K562 (cell line): ENCODE measurements at regions not wholly inside any gene's neighbourhood (a gene's known extent, or its start where the extent isn't known, plus 50 kb on each side); places are given as distances from the start of the nearest gene placed in this dataset.
"Not testable (repeated sequence)": the region's sequence is repeated elsewhere in the genome, so short reads cannot be mapped to it uniquely, and the experiment has no call there.

Experiments
- ATAC-seq: fragments of 200-7000 bp; cut with Tn5 transposase; 3 replicates; pipeline ENCODE4 v1.9.1; 2020; ENCODE audit warnings: moderate library complexity
- BruUV-seq: library from RNA; stranded (reverse); fragments of 400-500 nt; replicated peaks from 2 replicates; lab custom pipeline; 2021; lab: Mats Ljungman, UMichigan
- CTCF ChIA-PET: fragments of 300-600 bp; formaldehyde crosslinking; extraction: SDS; loops from one replicate; lab custom pipeline; 2021; ENCODE audit warnings: low intra/inter-chr PET ratio; lab: Yijun Ruan, JAX
- POLR2A ChIA-PET: fragments of 300-600, 350-650 bp; sonication (Branson Sonifier 250); formaldehyde crosslinking; extraction: SDS; loops from one replicate; lab custom pipeline; 2021; ENCODE audit warnings: antibody characterized with exemption, inconsistent platforms; lab: Yijun Ruan, JAX
- DNase-seq, 4 experiments: peaks; one replicate each; pipeline versions ENCODE4 v3.0.0 to v3.0.0-alpha.2; 2011 to 2018; ENCODE audit warnings: low spot score in 3 of 4, mixed read lengths in 3 of 4; ENCODE audit errors: extremely low read depth in 1 of 4
- FAIRE-seq: peaks from 2 replicates; lab custom pipeline; 2011; peaks lifted over from hg19 to GRCh38; lab: Jason Lieb, UNC
- H2AFZ ChIP-seq: 2 replicates; pipeline ENCODE4 v1.6.0; 2011; ENCODE audit warnings: low read depth, low read length, control low read depth, inconsistent platforms
- H3K27ac ChIP-seq: fragments of 200-600 bp; 3 replicates; pipeline ENCODE4 v1.8.0; 2011; ENCODE audit warnings: low read depth, mild to moderate bottlenecking, control low read depth, inconsistent platforms, low read length, moderate library complexity, mixed read lengths; ENCODE audit errors: extremely low read depth
- H3K27me3 ChIP-seq, 2 experiments: fragments of 300-600 bp in 1 of 2; 2 replicates in 1 of 2; 3 replicates in 1 of 2; pipeline versions ENCODE4 v1.6.0 to v1.8.0; 2011; ENCODE audit warnings: inconsistent platforms in 2 of 2, low read length in 2 of 2, mild to moderate bottlenecking in 1 of 2, mixed read lengths in 1 of 2, moderate library complexity in 1 of 2; ENCODE audit not compliant: control insufficient read depth in 2 of 2, insufficient read depth in 2 of 2
- H3K36me3 ChIP-seq: fragments of 300-600 bp; 3 replicates; pipeline ENCODE4 v1.8.0; 2011; ENCODE audit warnings: mild to moderate bottlenecking, low read length, inconsistent platforms; ENCODE audit not compliant: control insufficient read depth, insufficient read depth
- H3K4me1 ChIP-seq, 2 experiments: fragments of 200-600 bp in 1 of 2; replicated peaks in 1 of 2; 2 replicates in 1 of 2; 3 replicates in 1 of 2; pipeline versions ENCODE4 v1.5.1 to v1.8.0; 2011; ENCODE audit warnings: inconsistent platforms in 2 of 2, low read length in 2 of 2, mild to moderate bottlenecking in 1 of 2, mixed read lengths in 1 of 2, moderate library complexity in 1 of 2; ENCODE audit not compliant: control insufficient read depth in 2 of 2, insufficient read depth in 2 of 2
- H3K4me2 ChIP-seq: 2 replicates; pipeline ENCODE4 v1.6.1; 2011; ENCODE audit warnings: low read length, control low read depth, inconsistent platforms, mixed read lengths; ENCODE audit not compliant: insufficient read depth
- H3K4me3 ChIP-seq: fragments of 200-600 bp; sonication (generic), shearing (Covaris generic); 2 replicates; pipeline ENCODE4 v1.5.1; 2016; ENCODE audit warnings: control low read depth, inconsistent platforms
- H3K79me2 ChIP-seq: fragments of 200-600 bp; 3 replicates; pipeline ENCODE4 v1.8.0; 2011; ENCODE audit warnings: low read length, inconsistent platforms; ENCODE audit not compliant: control insufficient read depth, insufficient read depth
- H3K9ac ChIP-seq, 2 experiments: 2 replicates each; pipeline versions ENCODE4 v1.6.0 to v1.6.1; 2011; ENCODE audit warnings: low read depth in 2 of 2, low read length in 2 of 2, control low read depth in 1 of 2, inconsistent platforms in 1 of 2, mild to moderate bottlenecking in 1 of 2, mixed read lengths in 1 of 2; ENCODE audit not compliant: insufficient read depth in 1 of 2
- H3K9me1 ChIP-seq: one replicate; pipeline ENCODE4 v1.6.0; 2011; ENCODE audit warnings: inconsistent platforms, mild to moderate bottlenecking, low read length, moderate library complexity; ENCODE audit not compliant: control insufficient read depth, insufficient read depth
- H3K9me3 ChIP-seq: replicated peaks from 2 replicates; pipeline ENCODE4 v1.5.1; 2011; ENCODE audit warnings: low read depth, low read length, inconsistent platforms; ENCODE audit not compliant: control insufficient read depth, insufficient read depth
- H4K20me1 ChIP-seq: replicated peaks from 2 replicates; pipeline ENCODE4 v1.6.1; 2011; ENCODE audit warnings: low read length, inconsistent platforms, mixed read lengths; ENCODE audit not compliant: control insufficient read depth, insufficient read depth
- ARID1B ChIP-seq: fragments of 450-650 bp; IDR thresholded peaks from 2 replicates; pipeline ENCODE4 v1.6.1; 2016; ENCODE audit warnings: antibody characterized with exemption, mild to moderate bottlenecking, inconsistent platforms
- CBFA2T2 ChIP-seq: fragments of 450-650 bp; conservative IDR thresholded peaks from 2 replicates; pipeline ENCODE4 v1.6.1; 2017; ENCODE audit warnings: mild to moderate bottlenecking
- CBFA2T3 ChIP-seq: fragments of 450-650 bp; IDR thresholded peaks from 2 replicates; pipeline ENCODE4 v1.6.1; 2017
- NCOR1 ChIP-seq: fragments of 450-650 bp; IDR thresholded peaks from 2 replicates; pipeline ENCODE4 v1.6.1; 2016; ENCODE audit warnings: mild to moderate bottlenecking, moderate library complexity
- NFIC ChIP-seq: fragments of 450-650 bp; IDR thresholded peaks from 2 replicates; pipeline ENCODE4 v1.6.1; 2017; ENCODE audit warnings: mild to moderate bottlenecking, inconsistent platforms
- TAL1 ChIP-seq: fragments of 450-650 bp; IDR thresholded peaks from 2 replicates; pipeline ENCODE4 v1.6.1; 2016; ENCODE audit warnings: mild to moderate bottlenecking
- TCF3 ChIP-seq: sonication (generic); formaldehyde crosslinking; IDR thresholded peaks from 2 replicates; pipeline ENCODE4 v1.4.0; 2020; ENCODE audit warnings: mild to moderate bottlenecking, missing genetic modification reagents
- TEAD4 ChIP-seq, 2 experiments: sonication (generic) in 1 of 2; formaldehyde crosslinking in 1 of 2; IDR thresholded peaks; 2 replicates each; pipeline versions ENCODE4 v1.6.1 to v1.8.0; 2012 to 2022; ENCODE audit warnings: borderline replicate concordance in 1 of 2, inconsistent platforms in 1 of 2, low read length in 1 of 2, mild to moderate bottlenecking in 1 of 2, missing genetic modification reagents in 1 of 2
- TRIM24 ChIP-seq, 2 experiments: fragments of 450-650 bp; IDR thresholded peaks; 2 replicates each; pipeline ENCODE4 v1.6.1; 2016
- WGBS: fragments of 100-300 bp; shearing (Covaris generic); methylation state at CpG from one replicate; pipeline ENCODE4 v1.1.6; 2016; ENCODE audit warnings: low coverage, mixed read lengths; ENCODE audit not compliant: insufficient coverage; ENCODE audit errors: missing lambda C conversion rate; 5-methylcytosine and 5-hydroxymethylcytosine counted together
- in situ Hi-C: fragments of 300-500 bp; cut with MboI; formaldehyde crosslinking; loops from 4 replicates; pipeline ENCODE4 v1.15.0; 2018; ENCODE audit warnings: inconsistent platforms, mixed read lengths
- intact Hi-C: fragments of 100-400 bp; cut with micrococcal nuclease; formaldehyde crosslinking; loops from 2 replicates; pipeline ENCODE4 v1.14.2; 2022

- in situ Hi-C loops, DNase-seq, intact Hi-C loops, H3K9ac ChIP-seq, H3K4me2 ChIP-seq, H3K27ac ChIP-seq, BruUV-seq, H3K36me3 ChIP-seq, H3K4me1 ChIP-seq, H3K9me3 ChIP-seq, FAIRE-seq, H3K27me3 ChIP-seq, ATAC-seq, H3K4me3 ChIP-seq, H3K79me2 ChIP-seq, H4K20me1 ChIP-seq, CTCF ChIA-PET, H3K9me1 ChIP-seq, H2AFZ ChIP-seq, POLR2A ChIA-PET: not testable (repeated sequence)
- 48% methylated on average over 3 of the region's 4 CpGs for WGBS
These were observed 1008.9 kb upstream of the FOXG1 start for GRCh38 chr14:27757642-27758041.

GRCh38 chr14:27760367-27760766 is 1006.2 kb upstream of the FOXG1 start:
- H3K9ac ChIP-seq; H3K36me3 ChIP-seq; FAIRE-seq; H4K20me1 ChIP-seq; H3K79me2 ChIP-seq; in situ Hi-C loops; H3K27ac ChIP-seq; H2AFZ ChIP-seq; ATAC-seq; BruUV-seq; H3K4me2 ChIP-seq; POLR2A ChIA-PET; H3K4me3 ChIP-seq; H3K4me1 ChIP-seq; H3K9me1 ChIP-seq; intact Hi-C loops; CTCF ChIA-PET; H3K27me3 ChIP-seq; H3K9me3 ChIP-seq; TF ChIP-seq TEAD4 (CRISPR knock-in tag; IDR thresholded peaks at IDR 0.05; ENCODE audit: borderline replicate concordance): not testable (repeated sequence)
- TF ChIP-seq TEAD4 (IDR thresholded peaks at IDR 0.05; ENCODE audit: low read length) (peak; percentile 51), NFIC (0 out of 2 replicates have a peak, but pooled peaks have one; percentile 23), NCOR1 (peak; percentile 45), TAL1 (peak; percentile 68), CBFA2T3 (peak; percentile 72), ARID1B (peak; percentile 45; the same call in 1 of the 2 replicates), CBFA2T2 (peak; percentile 74), TCF3 (CRISPR knock-in tag) (peak; percentile 75), TRIM24 (IDR thresholded peaks at IDR 0.05) (peak in 1 of 2 experiments; percentile 26; a peak in 1 of 4 replicates)
- WGBS: 4% methylated on average over 4 of the region's 4 CpGs
- peak in 1 of 4 experiments; percentile 24 for DNase-seq

GRCh38 chr14:27799066-27800028 is 967.2 kb upstream of the FOXG1 start:
- H3K4me3 ChIP-seq, CTCF ChIA-PET, intact Hi-C loops, H3K36me3 ChIP-seq, H3K9ac ChIP-seq, H3K9me3 ChIP-seq, H2AFZ ChIP-seq, ATAC-seq, H3K4me2 ChIP-seq, H3K9me1 ChIP-seq, H3K27me3 ChIP-seq, H3K27ac ChIP-seq, H3K79me2 ChIP-seq, DNase-seq, BruUV-seq, H4K20me1 ChIP-seq, in situ Hi-C loops, FAIRE-seq, H3K4me1 ChIP-seq: not testable (repeated sequence)
- WGBS: 36% methylated on average over 5 of the region's 6 CpGs
- POLR2A ChIA-PET: interaction anchor here (0.6 kb wide), 1 partner anchor 28 kb away, joined by 3 read pairs; no protein-coding TSS in a partner anchor
